GM23338 (cell line): ENCODE measurements at regions not wholly inside any gene's neighbourhood (a gene's known extent, or its start where the extent isn't known, plus 50 kb on each side); places are given as distances from the start of the nearest gene placed in this dataset.
A peak's percentile ranks its signal among the peaks of the same experiment; 100 is the strongest.
"Not testable (repeated sequence)": the region's sequence is repeated elsewhere in the genome, so short reads cannot be mapped to it uniquely, and the experiment has no call there.

Experiments used
- ATAC-seq: fragments of 200-7000 bp; cut with Tn5 transposase; 3 replicates; pipeline ENCODE4 v1.9.1; 2020
- DNase-seq: peaks from one replicate; pipeline ENCODE4 v3.0.0-alpha.2; 2015; ENCODE audit warnings: low spot score
- H2AFZ ChIP-seq: fragments of 200-600 bp; sonication (generic); 2 replicates; pipeline ENCODE4 v1.8.0; 2016; ENCODE audit warnings: antibody characterized with exemption, mild to moderate bottlenecking, moderate library complexity
- H3F3A ChIP-seq: fragments of 200-600 bp; sonication (generic); replicated peaks from 2 replicates; pipeline ENCODE4 v1.8.0; 2017; ENCODE audit warnings: antibody characterized with exemption, mixed run types, low read depth
- H3K27ac ChIP-seq: fragments of 200-600 bp; sonication (generic); 2 replicates; pipeline ENCODE4 v1.6.1; 2016; ENCODE audit warnings: low read depth
- H3K27me3 ChIP-seq: fragments of 200-600 bp; sonication (generic); 2 replicates; pipeline ENCODE4 v1.8.0; 2016; ENCODE audit warnings: mild to moderate bottlenecking, mixed run types, moderate library complexity; ENCODE audit not compliant: insufficient read depth
- H3K36me3 ChIP-seq: fragments of 200-600 bp; sonication (generic); 2 replicates; pipeline ENCODE4 v1.8.0; 2016; ENCODE audit warnings: mild to moderate bottlenecking; ENCODE audit not compliant: insufficient read depth
- H3K4me1 ChIP-seq: fragments of 200-600 bp; sonication (generic); 2 replicates; pipeline ENCODE4 v1.8.0; 2016; ENCODE audit warnings: mild to moderate bottlenecking, moderate library complexity; ENCODE audit not compliant: insufficient read depth
- H3K4me2 ChIP-seq: fragments of 200-600 bp; sonication (generic); 2 replicates; pipeline ENCODE4 v1.7.1; 2017; ENCODE audit warnings: mixed run types
- H3K4me3 ChIP-seq: fragments of 200-600 bp; sonication (generic); 2 replicates; pipeline ENCODE4 v1.6.1; 2016; ENCODE audit warnings: mixed run types
- H3K79me2 ChIP-seq: fragments of 200-600 bp; sonication (generic); replicated peaks from 2 replicates; pipeline ENCODE4 v1.8.0; 2017; ENCODE audit warnings: mild to moderate bottlenecking; ENCODE audit not compliant: insufficient read depth
- H3K9me2 ChIP-seq: fragments of 200-600 bp; sonication (generic); 2 replicates; pipeline ENCODE4 v1.8.0; 2017; ENCODE audit not compliant: insufficient read depth
- H4K20me1 ChIP-seq: fragments of 200-600 bp; sonication (generic); replicated peaks from 2 replicates; pipeline ENCODE4 v1.8.0; 2017; ENCODE audit warnings: mild to moderate bottlenecking; ENCODE audit not compliant: insufficient read depth
- H3K27ac Mint-ChIP-seq: 2 replicates; pipeline ENCODE4 v1.8.0; 2020; ENCODE audit warnings: inconsistent platforms, mild to moderate bottlenecking, moderate library complexity, mixed read lengths
- H3K27me3 Mint-ChIP-seq: 3 replicates; pipeline ENCODE4 v1.8.0; 2022; ENCODE audit warnings: low read depth, mild to moderate bottlenecking, moderate library complexity, mixed read lengths, inconsistent platforms; ENCODE audit not compliant: insufficient read depth, poor library complexity
- H3K36me3 Mint-ChIP-seq: 3 replicates; pipeline ENCODE4 v1.8.0; 2021; ENCODE audit warnings: low read depth, mild to moderate bottlenecking, inconsistent platforms, moderate library complexity, mixed read lengths
- H3K4me1 Mint-ChIP-seq: 3 replicates; pipeline ENCODE4 v1.8.0; 2020; ENCODE audit warnings: mild to moderate bottlenecking, inconsistent platforms, mixed read lengths
- H3K4me3 Mint-ChIP-seq: 3 replicates; pipeline ENCODE4 v1.8.0; 2021; ENCODE audit warnings: moderate library complexity, mild to moderate bottlenecking, inconsistent platforms, mixed read lengths
- H3K9me3 Mint-ChIP-seq: 3 replicates; pipeline ENCODE4 v1.8.0; 2020; ENCODE audit warnings: moderate library complexity, mild to moderate bottlenecking, inconsistent platforms, mixed read lengths
- CREB1 ChIP-seq: fragments of 250-450 bp; sonication (Bioruptor Pico); IDR thresholded peaks from 2 replicates; pipeline ENCODE4 v1.5.0; 2020; ENCODE audit warnings: low read depth, mild to moderate bottlenecking, moderate library complexity
- CTCF ChIP-seq, 2 experiments: fragments of 200-600 bp in 1 of 2; sonication (generic) in 1 of 2; conservative IDR thresholded peaks; 2 replicates each; pipeline versions ENCODE4 v1.5.1 to v1.6.1; 2016 to 2017; ENCODE audit warnings: antibody characterized with exemption in 2 of 2, low read depth in 2 of 2, mild to moderate bottlenecking in 2 of 2, moderate library complexity in 1 of 2
- EZH2 ChIP-seq: fragments of 200-600 bp; sonication (generic); IDR thresholded peaks from one replicate; pipeline ENCODE4 v1.8.0; 2017; ENCODE audit warnings: antibody characterized with exemption, mild to moderate bottlenecking, low read depth; ENCODE audit not compliant: unreplicated experiment
- EZH2phosphoT487 ChIP-seq: fragments of 200-600 bp; sonication (generic); IDR thresholded peaks from one replicate; pipeline ENCODE4 v1.8.1; 2018; ENCODE audit warnings: antibody characterized with exemption; ENCODE audit not compliant: unreplicated experiment
- JUNB ChIP-seq: IDR thresholded peaks from one replicate; pipeline ENCODE4 v1.6.1; 2016; ENCODE audit warnings: antibody characterized with exemption; ENCODE audit not compliant: unreplicated experiment
- NANOG ChIP-seq: IDR thresholded peaks from 2 replicates; pipeline ENCODE4 v1.6.1; 2016; ENCODE audit warnings: antibody characterized with exemption, borderline replicate concordance
- STAT1 ChIP-seq: IDR thresholded peaks from one replicate; pipeline ENCODE4 v1.6.1; 2016; ENCODE audit warnings: antibody characterized with exemption; ENCODE audit not compliant: unreplicated experiment
- TF ChIP-seq, protein P1 (sequence below): IDR thresholded peaks from 2 replicates; pipeline ENCODE4 v1.6.1; 2016; ENCODE audit warnings: antibody characterized with exemption
- TF ChIP-seq, protein P2 (sequence below): IDR thresholded peaks from one replicate; pipeline ENCODE4 v1.6.1; 2018; ENCODE audit warnings: antibody characterized with exemption; ENCODE audit not compliant: unreplicated experiment

- H2AFZ ChIP-seq: peak overlapping the region; percentile 25; the same call in 1 of the 2 replicates
- not testable (repeated sequence) for H3K79me2 ChIP-seq, H4K20me1 ChIP-seq, H3K4me3 ChIP-seq, H3K4me3 Mint-ChIP-seq, H3K4me2 ChIP-seq, ATAC-seq, H3K36me3 Mint-ChIP-seq, DNase-seq, H3K4me1 Mint-ChIP-seq, H3K27ac ChIP-seq, H3K27me3 ChIP-seq, H3K9me2 ChIP-seq, H3K9me3 Mint-ChIP-seq, H3K4me1 ChIP-seq, H3F3A ChIP-seq, H3K27me3 Mint-ChIP-seq, H3K36me3 ChIP-seq
- H3K27ac Mint-ChIP-seq: peak overlapping the region; percentile 61; the same call in 1 of the 2 replicates
Observed at GRCh38 chr20:53669517-53670313, 76.1 kb upstream of the ZNF217 start.

DNA sequence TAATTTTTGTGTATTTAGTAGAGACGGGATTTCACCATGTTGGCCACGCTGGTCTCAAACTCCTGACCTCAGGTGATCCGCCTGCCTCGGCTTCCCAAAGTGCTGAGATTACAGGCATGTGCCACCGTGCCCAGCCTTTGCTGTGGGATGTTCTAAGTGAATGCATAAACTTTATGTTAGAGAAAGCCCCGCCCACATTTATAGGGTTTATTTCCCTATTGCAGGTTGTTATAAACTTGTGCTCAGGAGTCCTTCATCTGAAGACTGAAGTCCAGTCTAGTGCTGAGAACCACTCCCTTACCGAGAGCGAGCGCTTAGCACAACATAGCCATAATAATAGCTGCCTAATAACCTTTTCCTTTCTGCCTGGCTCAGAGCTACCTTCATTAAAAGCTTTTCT is 75.4 kb upstream of the ZNF217 start:
- no peak overlapping the region for H3K4me3 ChIP-seq
- no peak overlapping the region for H3K4me2 ChIP-seq
- no peaks in the 10 kb centered on the region for H3K36me3 ChIP-seq
- Mint-ChIP-seq H3K27me3 (peaks cover 2% of the 10 kb centered on the region), H3K4me3 (no peak overlapping the region), H3K27ac (no peak overlapping the region), H3K4me1 (no peaks in the 10 kb centered on the region; the same call in 2 of the 3 replicates), H3K36me3 (no peaks in the 10 kb centered on the region), H3K9me3 (no peaks in the 10 kb centered on the region)
- H3K27me3 ChIP-seq: no peaks in the 10 kb centered on the region
- H3K9me2 ChIP-seq: no peaks in the 10 kb centered on the region
- H2AFZ ChIP-seq: peak overlapping the region; percentile 25; the same call in 1 of the 2 replicates
- H3F3A ChIP-seq: no peaks in the 10 kb centered on the region
- H3K79me2 ChIP-seq: no peaks in the 10 kb centered on the region
- peaks cover 4% of the 10 kb centered on the region; the same call in 1 of the 2 replicates for H3K4me1 ChIP-seq
- H4K20me1 ChIP-seq: no peaks in the 10 kb centered on the region
- ATAC-seq (no peak), DNase-seq (no peak)
- no peak overlapping the region for H3K27ac ChIP-seq
- no peak for TF ChIP-seq EZH2phosphoT487
- TF ChIP-seq NANOG: no peak
- no peak for TF ChIP-seq CREB1 (CRISPR knock-in tag)
- TF ChIP-seq, protein P1, sequence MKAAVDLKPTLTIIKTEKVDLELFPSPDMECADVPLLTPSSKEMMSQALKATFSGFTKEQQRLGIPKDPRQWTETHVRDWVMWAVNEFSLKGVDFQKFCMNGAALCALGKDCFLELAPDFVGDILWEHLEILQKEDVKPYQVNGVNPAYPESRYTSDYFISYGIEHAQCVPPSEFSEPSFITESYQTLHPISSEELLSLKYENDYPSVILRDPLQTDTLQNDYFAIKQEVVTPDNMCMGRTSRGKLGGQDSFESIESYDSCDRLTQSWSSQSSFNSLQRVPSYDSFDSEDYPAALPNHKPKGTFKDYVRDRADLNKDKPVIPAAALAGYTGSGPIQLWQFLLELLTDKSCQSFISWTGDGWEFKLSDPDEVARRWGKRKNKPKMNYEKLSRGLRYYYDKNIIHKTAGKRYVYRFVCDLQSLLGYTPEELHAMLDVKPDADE: no peak
- TF ChIP-seq CTCF (conservative IDR thresholded peaks at IDR 0.05; ENCODE audit: low read depth in 2 of 2): no peak
- TF ChIP-seq, protein P2, sequence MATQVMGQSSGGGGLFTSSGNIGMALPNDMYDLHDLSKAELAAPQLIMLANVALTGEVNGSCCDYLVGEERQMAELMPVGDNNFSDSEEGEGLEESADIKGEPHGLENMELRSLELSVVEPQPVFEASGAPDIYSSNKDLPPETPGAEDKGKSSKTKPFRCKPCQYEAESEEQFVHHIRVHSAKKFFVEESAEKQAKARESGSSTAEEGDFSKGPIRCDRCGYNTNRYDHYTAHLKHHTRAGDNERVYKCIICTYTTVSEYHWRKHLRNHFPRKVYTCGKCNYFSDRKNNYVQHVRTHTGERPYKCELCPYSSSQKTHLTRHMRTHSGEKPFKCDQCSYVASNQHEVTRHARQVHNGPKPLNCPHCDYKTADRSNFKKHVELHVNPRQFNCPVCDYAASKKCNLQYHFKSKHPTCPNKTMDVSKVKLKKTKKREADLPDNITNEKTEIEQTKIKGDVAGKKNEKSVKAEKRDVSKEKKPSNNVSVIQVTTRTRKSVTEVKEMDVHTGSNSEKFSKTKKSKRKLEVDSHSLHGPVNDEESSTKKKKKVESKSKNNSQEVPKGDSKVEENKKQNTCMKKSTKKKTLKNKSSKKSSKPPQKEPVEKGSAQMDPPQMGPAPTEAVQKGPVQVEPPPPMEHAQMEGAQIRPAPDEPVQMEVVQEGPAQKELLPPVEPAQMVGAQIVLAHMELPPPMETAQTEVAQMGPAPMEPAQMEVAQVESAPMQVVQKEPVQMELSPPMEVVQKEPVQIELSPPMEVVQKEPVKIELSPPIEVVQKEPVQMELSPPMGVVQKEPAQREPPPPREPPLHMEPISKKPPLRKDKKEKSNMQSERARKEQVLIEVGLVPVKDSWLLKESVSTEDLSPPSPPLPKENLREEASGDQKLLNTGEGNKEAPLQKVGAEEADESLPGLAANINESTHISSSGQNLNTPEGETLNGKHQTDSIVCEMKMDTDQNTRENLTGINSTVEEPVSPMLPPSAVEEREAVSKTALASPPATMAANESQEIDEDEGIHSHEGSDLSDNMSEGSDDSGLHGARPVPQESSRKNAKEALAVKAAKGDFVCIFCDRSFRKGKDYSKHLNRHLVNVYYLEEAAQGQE: no peak
- no peak for TF ChIP-seq EZH2
- no peak for TF ChIP-seq STAT1
- TF ChIP-seq JUNB: no peak
